Heart right ventricle (tissue), 16 donors: ENCODE measurements at regions not wholly inside any gene's neighbourhood (a gene's known extent, or its start where the extent isn't known, plus 50 kb on each side); places are given as distances from the start of the nearest gene placed in this dataset.

Experiments
- ATAC-seq, 8 donors: fragments of 200-7000 bp; cut with Tn5 transposase; one replicate each; pipeline ENCODE4 v1.9.1; 2020; ENCODE audit warnings: mild to moderate bottlenecking in 8 of 8, moderate library complexity in 8 of 8, moderate number of reproducible peaks in 1 of 8
- DNase-seq, 2 donors: peaks; one replicate each; pipeline ENCODE4 v3.0.0-alpha.2; 2020
- H3K27ac ChIP-seq, 10 donors: fragments of 200-600 bp; sonication (generic) in 2 of 10; one replicate each; pipeline versions ENCODE4 v1.5.0 to v1.8.0; 2020 to 2022; ENCODE audit warnings: mild to moderate bottlenecking in 3 of 10
- H3K27me3 ChIP-seq, 7 donors: fragments of 200-600 bp; one replicate each; pipeline ENCODE4 v1.8.0; 2021 to 2022; ENCODE audit warnings: mild to moderate bottlenecking in 2 of 7
- H3K36me3 ChIP-seq, 9 donors: fragments of 200-600 bp; sonication (generic) in 1 of 9; one replicate each; pipeline versions ENCODE4 v1.5.0 to v1.8.0; 2020 to 2022; ENCODE audit warnings: mild to moderate bottlenecking in 2 of 9
- H3K4me1 ChIP-seq, 9 donors: fragments of 200-600 bp; sonication (generic) in 1 of 9; one replicate each; pipeline versions ENCODE4 v1.5.0 to v1.8.0; 2020 to 2022; ENCODE audit warnings: mild to moderate bottlenecking in 4 of 9
- H3K4me3 ChIP-seq, 10 donors: fragments of 200-600 bp; sonication (generic) in 2 of 10; one replicate each; pipeline versions ENCODE4 v1.5.0 to v1.8.0; 2020 to 2022; ENCODE audit warnings: mild to moderate bottlenecking in 7 of 10, moderate library complexity in 2 of 10
- H3K9me3 ChIP-seq, 11 donors: fragments of 200-600 bp in 10 of 11; sonication (generic) in 2 of 11; one replicate each; pipeline versions ENCODE4 v1.5.0 to v1.8.0; 2013 to 2022; ENCODE audit warnings: mild to moderate bottlenecking in 2 of 11, control low read depth in 1 of 11, moderate library complexity in 1 of 11
- WGBS, 2 donors: extraction: QIAGEN DNeasy Blood & Tissue Kit; methylation state at CpG; one replicate each; pipeline ENCODE4 v1.1.7; 2013; ENCODE audit warnings: inconsistent platforms in 1 of 2; 5-methylcytosine and 5-hydroxymethylcytosine counted together
- intact Hi-C, 10 donors: fragments of 100-400 bp; cut with DNase I; formaldehyde crosslinking; loops; one replicate each; pipeline versions ENCODE4 v1.11.1 to v1.14.2; 2022
- TF ChIP-seq, protein P1 (sequence below), 9 donors: fragments of 200-600 bp; sonication (generic) in 2 of 9; IDR thresholded peaks; one replicate each; pipeline versions ENCODE4 v1.5.0 to v1.8.0; 2021 to 2022; ENCODE audit warnings: antibody characterized with exemption in 9 of 9, mild to moderate bottlenecking in 5 of 9, moderate library complexity in 1 of 9
- donor health status: Arrhythmogenic right ventricular cardiomyopathy.
- donor health status: ischemic (EF 13 %, LVEDD 7.1; RV severe dilation, severe dysfunction).
- donor health status: healthy with polysubstance abuse.
- donor health status: DM: no; HTN: yes; CAD: no.
- donor health status: DM: no; HTN: no; CAD: no.
- donor health status: ischemic (EF 25% LVEDD 6.9; RV normal size, moderate dysfunction).
- donor health status: ischemic (EF 25% LVEDD 5.7; RV mildly dilated, moderate dysfunction).
- donor health status: healthy.
- donor health status: DM: yes; HTN: yes; CAD: no.
- donor health status: Ischemic cardiomyopathy.
- donor health status: ischemic (EF 35%, LVEDD 5.7; RV mildly dilated, moderate dysfunction).
- donor health status: nonischemic (EF 11% LVEDD 7.7; RV severe dilation, severe dysfunction).
- donor health status: DM: yes; HTN: yes; CAD: no.
- donor health status: PGD.
- donor health status: ischemic (EF 29% LVEDD 5.4; RV normal size, mild dysfunction).
- donor health status: nonischemic (EF 23%, LVEDD 6.1; RV moderate dilation, normal function).

DNA sequence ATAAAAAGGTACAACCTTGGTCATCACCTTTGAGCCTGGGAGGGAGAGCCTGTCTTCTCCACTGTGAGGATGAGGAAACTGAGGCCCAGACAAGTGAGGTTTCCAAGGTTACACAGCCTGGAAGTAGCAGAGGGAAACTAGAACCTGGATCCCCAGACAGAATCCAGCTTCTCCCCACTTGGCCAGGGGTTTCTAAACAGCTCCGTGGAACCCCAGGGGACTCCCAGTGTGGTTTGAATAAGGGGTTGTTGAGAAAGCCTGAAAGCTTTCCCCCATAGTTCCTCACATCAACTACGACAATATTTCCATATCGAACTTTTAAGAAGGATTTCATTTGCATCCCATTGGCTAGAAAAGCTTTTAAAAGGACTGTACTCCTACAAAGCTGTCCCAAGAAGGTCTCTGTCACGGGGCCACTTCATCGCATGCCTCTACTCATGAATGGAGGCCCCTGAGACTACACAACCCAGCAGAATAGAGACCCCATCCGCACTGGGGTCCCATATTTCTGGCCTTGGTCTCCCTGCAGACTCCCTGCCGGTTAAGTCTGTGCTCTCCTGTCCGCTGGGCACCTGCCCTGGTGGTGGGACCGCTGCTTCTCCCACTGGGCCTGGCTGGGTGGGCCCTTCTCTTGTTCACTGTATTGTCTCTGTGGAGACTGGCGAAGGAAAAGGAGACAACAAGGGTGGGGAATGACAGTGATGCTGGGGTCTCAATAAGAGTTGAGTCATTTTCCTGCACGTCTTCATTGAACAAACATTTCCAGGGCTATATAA lies 178.5 kb downstream of the SMAD6 start:
- H3K27me3 ChIP-seq = no peaks in the 10 kb centered on the region
- peaks cover 24 to 94% (median 77%) of the 10 kb centered on the region in 9 donors for H3K4me1 ChIP-seq
- H3K36me3 ChIP-seq = no peaks in the 10 kb centered on the region
- DNase-seq (no peak), ATAC-seq (no peak)
- intact Hi-C loops = loop anchor here in 1 of 10 donors (5.0 kb wide), 1 partner anchor 307 kb away; no protein-coding TSS in a partner anchor
- WGBS, 2 donors = 95 to 98% methylated on average over 11 of the region's 11 CpGs
- H3K9me3 ChIP-seq = no peaks in the 10 kb centered on the region
- TF ChIP-seq, protein P1, sequence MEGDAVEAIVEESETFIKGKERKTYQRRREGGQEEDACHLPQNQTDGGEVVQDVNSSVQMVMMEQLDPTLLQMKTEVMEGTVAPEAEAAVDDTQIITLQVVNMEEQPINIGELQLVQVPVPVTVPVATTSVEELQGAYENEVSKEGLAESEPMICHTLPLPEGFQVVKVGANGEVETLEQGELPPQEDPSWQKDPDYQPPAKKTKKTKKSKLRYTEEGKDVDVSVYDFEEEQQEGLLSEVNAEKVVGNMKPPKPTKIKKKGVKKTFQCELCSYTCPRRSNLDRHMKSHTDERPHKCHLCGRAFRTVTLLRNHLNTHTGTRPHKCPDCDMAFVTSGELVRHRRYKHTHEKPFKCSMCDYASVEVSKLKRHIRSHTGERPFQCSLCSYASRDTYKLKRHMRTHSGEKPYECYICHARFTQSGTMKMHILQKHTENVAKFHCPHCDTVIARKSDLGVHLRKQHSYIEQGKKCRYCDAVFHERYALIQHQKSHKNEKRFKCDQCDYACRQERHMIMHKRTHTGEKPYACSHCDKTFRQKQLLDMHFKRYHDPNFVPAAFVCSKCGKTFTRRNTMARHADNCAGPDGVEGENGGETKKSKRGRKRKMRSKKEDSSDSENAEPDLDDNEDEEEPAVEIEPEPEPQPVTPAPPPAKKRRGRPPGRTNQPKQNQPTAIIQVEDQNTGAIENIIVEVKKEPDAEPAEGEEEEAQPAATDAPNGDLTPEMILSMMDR (IDR thresholded peaks at IDR 0.05) = no peak
- peak overlapping the region in 7 of 10 donors; percentile 9 to 91 (median 45) for H3K27ac ChIP-seq
- H3K4me3 ChIP-seq = no peak overlapping the region

- Histone ChIP-seq H3K4me1 (peaks cover 24 to 89% (median 77%) of the 10 kb centered on the region in 9 donors), H3K4me3 (no peak overlapping the region), H3K27ac (peak overlapping the region in 4 of 10 donors; percentile 75 to 90 (median 82)), H3K9me3 (no peaks in the 10 kb centered on the region), H3K36me3 (no peaks in the 10 kb centered on the region), H3K27me3 (no peaks in the 10 kb centered on the region)
- TF ChIP-seq, protein P1 (IDR thresholded peaks at IDR 0.05) = no peak
- intact Hi-C loops = loop anchor here in 1 of 10 donors (5.0 kb wide), 1 partner anchor 306 kb away; no protein-coding TSS in a partner anchor
- ATAC-seq (no peak), DNase-seq (no peak)
- 95 to 97% methylated on average over 12 of the region's 12 CpGs for WGBS, 2 donors
Observed at GRCh38 chr15:66881173-66881905, 179.3 kb downstream of the SMAD6 start.

GRCh38 chr15:66882251-66883020 lies 180.4 kb downstream of the SMAD6 start:
- Histone ChIP-seq H3K9me3 (no peaks in the 10 kb centered on the region), H3K36me3 (no peaks in the 10 kb centered on the region), H3K27me3 (no peaks in the 10 kb centered on the region), H3K4me1 (peaks cover 24 to 78% (median 69%) of the 10 kb centered on the region in 9 donors), H3K4me3 (no peak overlapping the region), H3K27ac (peak overlapping the region; percentile 36 to 90 (median 74))
- intact Hi-C loops = loop anchor here in 1 of 10 donors (2.0 to 5.0 kb wide), 2 partner anchors 20 to 305 kb away; no protein-coding TSS in a partner anchor
- WGBS, 2 donors = 80 to 84% methylated on average over 11 of the region's 11 CpGs
- TF ChIP-seq, protein P1 (IDR thresholded peaks at IDR 0.05) = no peak
- DNase-seq = peak in 1 of 2 donors; percentile 31
- peak in 6 of 8 donors; percentile 10 to 39 (median 18) for ATAC-seq
